HG03045 (cell line): ENCODE measurements at regions not wholly inside any gene's neighbourhood (a gene's known extent, or its start where the extent isn't known, plus 50 kb on each side); places are given as distances from the start of the nearest gene placed in this dataset.
"Not testable (repeated sequence)": the region's sequence is repeated elsewhere in the genome, so short reads cannot be mapped to it uniquely, and the experiment has no call there.

Source experiments
- ATAC-seq: cut with Tn5 transposase; IDR thresholded peaks from one replicate; pipeline ENCODE4 v1.9.1; 2021; ENCODE audit warnings: mild to moderate bottlenecking, moderate library complexity; ENCODE audit not compliant: unreplicated experiment

DNA sequence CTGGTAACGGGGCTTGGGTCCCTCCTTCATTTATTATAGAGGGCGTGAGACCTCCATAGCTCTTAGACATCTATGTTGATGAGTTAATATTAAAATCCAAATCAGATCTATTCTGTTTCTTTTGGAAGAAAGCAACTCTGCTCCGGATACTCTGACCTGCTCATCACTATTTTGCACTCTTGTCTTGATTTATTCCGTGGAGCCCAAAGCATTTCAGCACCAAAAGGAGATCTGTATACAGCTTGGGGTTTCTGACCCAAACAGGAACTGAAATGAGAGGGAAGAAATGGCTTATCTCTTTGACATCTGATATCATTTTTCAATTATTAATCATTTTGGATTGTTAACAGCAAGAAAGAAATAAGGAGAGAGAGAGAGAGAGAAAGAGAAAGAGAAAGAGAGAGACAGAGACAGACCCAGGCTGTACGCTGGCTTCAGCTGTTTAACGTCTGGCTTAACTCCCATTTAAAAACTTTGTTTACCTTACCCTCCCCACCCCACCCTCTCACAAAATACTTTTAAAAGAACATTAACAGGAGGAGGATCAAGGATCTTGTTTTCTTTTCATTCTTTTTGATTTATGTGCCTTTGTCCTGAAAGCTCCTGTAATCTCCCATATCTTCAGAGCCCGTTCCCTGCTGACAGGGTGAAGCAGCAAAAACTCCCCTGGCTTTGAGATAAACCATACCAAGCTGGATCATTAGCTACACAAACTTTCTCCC is 231.4 kb upstream of the TUT7 start:
- ATAC-seq, result no peak

- ATAC-seq, result no peak
Observed at GRCh38 chr9:86580688-86581087, 226.5 kb upstream of the TUT7 start.

GRCh38 chr9:86578722-86579121 is 224.5 kb upstream of the TUT7 start:
- ATAC-seq, result no peak

DNA sequence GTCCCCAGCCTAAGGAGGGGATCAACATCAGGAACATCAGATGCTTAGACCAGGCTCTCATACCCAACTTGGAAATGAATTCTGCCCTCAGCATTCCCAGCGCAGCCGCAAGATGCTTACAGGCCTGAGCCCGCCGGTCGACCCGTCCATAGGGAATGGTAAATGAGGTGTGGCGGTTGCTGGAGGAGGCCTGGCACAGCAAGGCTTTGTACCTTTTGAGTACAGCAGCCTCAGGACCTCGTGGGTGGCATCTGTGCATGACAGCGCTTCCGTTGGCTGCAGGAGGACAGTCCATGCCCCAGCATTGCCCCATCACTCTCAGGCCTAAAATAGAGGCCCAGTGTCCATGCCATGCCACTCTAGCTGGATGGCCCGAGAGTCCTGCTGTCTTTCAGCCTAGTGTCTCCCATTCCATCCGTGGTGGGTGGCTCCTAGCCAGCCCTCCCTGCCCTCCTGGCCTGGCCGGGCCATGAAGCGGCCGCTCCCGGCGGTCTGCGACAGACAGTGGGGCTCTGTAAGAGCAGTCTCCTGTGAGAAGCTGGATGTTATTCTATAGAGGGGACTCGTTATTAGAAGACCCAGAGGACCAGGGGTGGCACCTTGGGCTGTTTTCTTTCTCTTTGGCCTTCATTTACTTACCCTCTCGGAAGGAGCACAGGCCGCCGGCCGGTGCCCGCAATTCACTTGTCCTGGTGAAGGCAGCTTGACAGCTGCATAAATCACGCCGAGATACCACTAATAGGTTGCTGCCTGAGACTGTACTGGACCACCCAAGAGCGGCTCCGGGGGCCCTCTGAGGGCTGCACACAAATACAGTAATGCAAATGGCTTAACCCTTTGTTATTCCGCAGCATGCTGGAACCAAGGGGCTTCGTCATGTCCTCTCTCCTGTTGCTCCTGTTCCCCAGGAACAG is 223.5 kb upstream of the TUT7 start:
- no peak for ATAC-seq

- ATAC-seq, result no peak
Observed at GRCh38 chr9:86575825-86576525, 221.8 kb upstream of the TUT7 start.

- no peak for ATAC-seq
Observed at GRCh38 chr9:86575137-86575536, 220.9 kb upstream of the TUT7 start.

- no peak for ATAC-seq
Observed at GRCh38 chr9:86573886-86574285, 219.7 kb upstream of the TUT7 start.

GRCh38 chr9:86572904-86573303 is 218.7 kb upstream of the TUT7 start:
- no peak for ATAC-seq

GRCh38 chr9:86565603-86566002 is 211.4 kb upstream of the TUT7 start:
- not testable (repeated sequence) for ATAC-seq

DNA sequence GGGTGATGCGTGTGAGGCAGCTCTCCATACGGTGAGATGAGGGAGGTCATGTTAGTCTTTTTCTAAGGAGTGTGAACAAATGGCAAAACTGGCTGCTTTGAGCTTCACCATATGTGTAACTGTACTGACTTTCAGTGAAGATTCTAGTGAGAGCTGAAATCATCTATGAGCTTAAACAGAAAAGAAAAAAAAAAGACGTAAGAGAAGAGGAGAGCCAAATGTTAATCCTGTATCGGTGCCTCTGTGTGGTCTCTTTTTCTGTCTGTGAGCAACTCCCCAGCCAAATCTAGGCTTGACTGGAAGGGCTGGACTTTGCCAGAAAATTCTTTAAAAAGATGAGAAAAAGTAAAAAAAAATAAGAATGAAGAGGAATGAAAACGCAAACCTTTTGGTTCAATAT is 209.7 kb upstream of the TUT7 start:
- no peak for ATAC-seq

DNA sequence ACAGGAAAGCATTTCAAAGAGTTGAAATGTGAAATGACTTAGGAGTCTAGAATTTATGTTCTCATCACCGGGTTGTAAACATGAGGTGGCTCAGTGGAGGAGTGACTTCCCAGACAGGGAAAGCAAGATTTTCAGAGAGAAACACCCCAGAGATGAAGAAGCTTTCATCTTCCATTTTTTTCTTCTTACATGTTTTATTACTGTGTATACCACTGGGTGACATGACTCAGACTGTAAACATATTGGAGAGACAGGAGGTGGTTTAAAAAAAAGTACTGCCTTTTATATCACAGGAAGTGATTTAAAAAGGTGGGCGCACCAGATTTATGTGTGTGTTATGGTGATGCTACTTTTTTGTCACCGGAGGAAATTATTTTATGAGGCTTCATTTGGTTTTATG is 209.1 kb upstream of the TUT7 start:
- no peak for ATAC-seq

GRCh38 chr9:86562691-86563090 is 208.5 kb upstream of the TUT7 start:
- no peak for ATAC-seq

GRCh38 chr9:86557918-86558317 is 203.7 kb upstream of the TUT7 start:
- no peak for ATAC-seq

- ATAC-seq, result no peak
Observed at GRCh38 chr9:86557063-86557766, 203.0 kb upstream of the TUT7 start.

GRCh38 chr9:86555661-86556060 is 201.5 kb upstream of the TUT7 start:
- ATAC-seq, result no peak

DNA sequence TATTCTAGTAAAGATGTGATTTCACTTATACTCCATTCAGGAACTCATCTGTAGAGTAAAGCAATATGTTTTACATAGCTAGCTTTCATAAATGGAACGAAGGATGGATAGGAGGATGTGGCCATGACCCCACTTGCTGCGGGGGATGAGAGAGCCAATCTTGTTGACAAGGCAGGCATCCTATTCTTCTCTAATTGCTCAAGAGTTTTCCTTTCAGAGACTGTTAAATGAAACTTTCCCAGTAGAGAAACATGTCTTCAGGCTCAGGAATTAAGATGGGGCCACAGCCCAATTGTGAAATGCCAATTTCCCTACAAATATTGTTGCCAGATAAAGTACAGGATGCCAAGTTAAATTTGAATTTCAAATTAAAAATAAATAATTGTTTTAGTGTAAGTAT is 196.2 kb upstream of the TUT7 start:
- ATAC-seq, result no peak

DNA sequence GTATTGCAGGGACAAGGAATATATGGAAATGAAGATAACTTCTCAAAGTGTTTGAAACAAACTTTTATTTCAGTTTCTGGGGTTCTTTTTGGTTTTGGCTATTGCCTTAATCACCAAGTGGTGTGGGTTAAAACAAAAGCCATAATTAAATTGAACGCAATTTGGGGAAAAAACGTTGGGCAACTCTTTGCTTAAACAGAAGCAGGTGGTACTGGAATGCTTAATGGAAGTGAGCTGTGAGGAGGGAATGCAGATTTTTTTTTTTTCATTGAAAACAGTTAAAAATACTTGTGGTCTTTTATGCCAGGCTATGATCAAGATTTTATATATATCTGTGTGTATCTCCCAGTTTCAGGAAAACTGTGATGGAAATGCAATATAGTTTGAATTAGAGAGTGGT is 195.7 kb upstream of the TUT7 start:
- ATAC-seq, result no peak

DNA sequence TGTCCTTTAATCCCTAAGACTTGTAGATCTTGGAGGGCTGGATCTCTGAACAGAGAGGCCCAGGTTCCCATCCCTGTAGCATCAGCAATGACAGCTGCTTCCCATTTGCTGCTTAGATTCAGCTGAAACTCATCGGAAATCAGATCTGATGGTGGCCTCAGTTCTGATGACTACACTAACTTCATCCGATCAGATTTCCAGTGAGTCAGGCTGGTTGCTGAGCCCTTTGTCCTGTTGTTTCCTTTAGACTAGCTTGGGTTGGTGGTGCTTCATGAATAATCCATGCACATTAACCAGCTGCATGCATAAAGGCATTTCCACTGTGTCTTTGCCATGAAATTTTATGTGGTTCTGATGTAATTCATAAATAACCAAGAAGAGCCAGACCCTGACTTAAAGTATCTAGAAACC is 195.2 kb upstream of the TUT7 start:
- ATAC-seq, result no peak

DNA sequence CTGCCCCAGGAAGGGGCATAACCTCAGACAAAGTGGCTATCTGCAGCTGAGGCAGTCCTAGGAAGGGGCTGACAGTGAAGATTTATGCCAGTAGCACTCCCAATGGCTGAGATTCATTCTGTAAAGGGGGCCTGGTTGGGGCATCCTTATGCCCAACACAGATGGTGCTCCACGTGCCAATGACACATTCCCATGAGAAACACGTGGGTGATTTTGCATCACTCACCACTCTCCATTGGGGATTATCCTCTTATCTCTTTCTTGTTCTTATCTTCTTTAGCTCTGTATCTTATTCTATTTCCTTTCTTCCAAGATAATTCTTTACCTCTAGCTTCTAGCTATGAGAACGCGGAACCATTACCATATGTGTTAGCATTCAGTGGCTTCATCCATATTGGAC is 194.0 kb upstream of the TUT7 start:
- no peak for ATAC-seq

- ATAC-seq, result no peak
Observed at GRCh38 chr9:86547571-86547970, 193.4 kb upstream of the TUT7 start.

DNA sequence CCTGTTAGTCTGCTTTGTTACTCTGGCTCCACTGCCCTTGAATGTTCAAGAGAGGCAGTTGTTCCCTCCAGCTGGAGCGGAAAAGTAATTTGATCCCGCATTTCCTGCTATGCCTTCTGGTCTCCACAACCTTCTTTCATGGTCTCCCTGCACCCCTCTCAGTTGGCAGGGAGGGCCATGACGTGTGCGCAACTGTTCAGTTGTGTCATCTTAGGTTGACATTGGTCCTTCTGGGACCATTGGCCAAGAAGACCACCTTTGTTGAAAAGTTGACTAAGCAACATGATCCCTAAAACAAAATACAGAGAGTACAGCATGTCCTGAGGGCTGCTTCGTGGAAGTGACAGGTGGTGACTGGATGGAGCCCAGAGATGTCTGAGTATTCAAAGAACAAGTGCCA is 192.5 kb upstream of the TUT7 start:
- no peak for ATAC-seq
